ENCODE measurements at regions not wholly inside any gene's neighbourhood (a gene's known extent, or its start where the extent isn't known, plus 50 kb on each side); places are given as distances from the start of the nearest gene placed in this dataset.

DNA sequence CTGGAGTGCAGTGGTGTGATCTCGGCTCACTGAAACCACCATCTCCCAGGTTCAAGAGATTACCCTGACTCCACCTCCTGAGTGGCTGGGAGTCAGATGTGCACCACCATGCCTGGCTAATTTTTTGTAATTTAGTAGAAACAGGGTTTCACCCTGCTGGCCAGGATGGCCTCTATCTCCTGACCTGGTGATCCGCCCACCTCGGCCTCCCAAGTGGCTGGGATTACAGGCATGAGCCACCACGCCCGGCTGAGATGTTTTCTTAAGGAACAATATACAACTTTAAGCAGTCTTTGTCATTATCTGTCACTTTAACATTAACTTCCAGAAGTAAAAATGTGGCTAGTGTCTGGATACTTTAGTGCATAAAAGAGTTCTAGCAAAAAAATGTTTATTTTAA lies 272.6 kb upstream of the FAT3 start:
- TF ChIP-seq ZNF24 (tag by site-specific recombination; IDR thresholded peaks at IDR 0.05) (no peak), ZNF629 (tag by site-specific recombination; IDR thresholded peaks at IDR 0.05) (no peak), SETDB1 (IDR thresholded peaks at IDR 0.05; ENCODE audit: insufficient read length, low read length) (no peak), ZNF48 (tag by site-specific recombination; IDR thresholded peaks at IDR 0.05) (no peak), ZNF768 (tag by site-specific recombination; IDR thresholded peaks at IDR 0.05) (no peak), ZBTB21 (tag by site-specific recombination; IDR thresholded peaks at IDR 0.05) (no peak), SP3 (tag by site-specific recombination; IDR thresholded peaks at IDR 0.05) (no peak), TCF7L2 (IDR thresholded peaks at IDR 0.05; ENCODE audit: borderline replicate concordance, low read depth, low read length) (no peak), KLF10 (tag by site-specific recombination; IDR thresholded peaks at IDR 0.05) (no peak)
- TF ChIP-seq, protein P1, sequence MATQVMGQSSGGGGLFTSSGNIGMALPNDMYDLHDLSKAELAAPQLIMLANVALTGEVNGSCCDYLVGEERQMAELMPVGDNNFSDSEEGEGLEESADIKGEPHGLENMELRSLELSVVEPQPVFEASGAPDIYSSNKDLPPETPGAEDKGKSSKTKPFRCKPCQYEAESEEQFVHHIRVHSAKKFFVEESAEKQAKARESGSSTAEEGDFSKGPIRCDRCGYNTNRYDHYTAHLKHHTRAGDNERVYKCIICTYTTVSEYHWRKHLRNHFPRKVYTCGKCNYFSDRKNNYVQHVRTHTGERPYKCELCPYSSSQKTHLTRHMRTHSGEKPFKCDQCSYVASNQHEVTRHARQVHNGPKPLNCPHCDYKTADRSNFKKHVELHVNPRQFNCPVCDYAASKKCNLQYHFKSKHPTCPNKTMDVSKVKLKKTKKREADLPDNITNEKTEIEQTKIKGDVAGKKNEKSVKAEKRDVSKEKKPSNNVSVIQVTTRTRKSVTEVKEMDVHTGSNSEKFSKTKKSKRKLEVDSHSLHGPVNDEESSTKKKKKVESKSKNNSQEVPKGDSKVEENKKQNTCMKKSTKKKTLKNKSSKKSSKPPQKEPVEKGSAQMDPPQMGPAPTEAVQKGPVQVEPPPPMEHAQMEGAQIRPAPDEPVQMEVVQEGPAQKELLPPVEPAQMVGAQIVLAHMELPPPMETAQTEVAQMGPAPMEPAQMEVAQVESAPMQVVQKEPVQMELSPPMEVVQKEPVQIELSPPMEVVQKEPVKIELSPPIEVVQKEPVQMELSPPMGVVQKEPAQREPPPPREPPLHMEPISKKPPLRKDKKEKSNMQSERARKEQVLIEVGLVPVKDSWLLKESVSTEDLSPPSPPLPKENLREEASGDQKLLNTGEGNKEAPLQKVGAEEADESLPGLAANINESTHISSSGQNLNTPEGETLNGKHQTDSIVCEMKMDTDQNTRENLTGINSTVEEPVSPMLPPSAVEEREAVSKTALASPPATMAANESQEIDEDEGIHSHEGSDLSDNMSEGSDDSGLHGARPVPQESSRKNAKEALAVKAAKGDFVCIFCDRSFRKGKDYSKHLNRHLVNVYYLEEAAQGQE (tag by site-specific recombination; IDR thresholded peaks at IDR 0.05): no peak
- TF ChIP-seq, protein P2, sequence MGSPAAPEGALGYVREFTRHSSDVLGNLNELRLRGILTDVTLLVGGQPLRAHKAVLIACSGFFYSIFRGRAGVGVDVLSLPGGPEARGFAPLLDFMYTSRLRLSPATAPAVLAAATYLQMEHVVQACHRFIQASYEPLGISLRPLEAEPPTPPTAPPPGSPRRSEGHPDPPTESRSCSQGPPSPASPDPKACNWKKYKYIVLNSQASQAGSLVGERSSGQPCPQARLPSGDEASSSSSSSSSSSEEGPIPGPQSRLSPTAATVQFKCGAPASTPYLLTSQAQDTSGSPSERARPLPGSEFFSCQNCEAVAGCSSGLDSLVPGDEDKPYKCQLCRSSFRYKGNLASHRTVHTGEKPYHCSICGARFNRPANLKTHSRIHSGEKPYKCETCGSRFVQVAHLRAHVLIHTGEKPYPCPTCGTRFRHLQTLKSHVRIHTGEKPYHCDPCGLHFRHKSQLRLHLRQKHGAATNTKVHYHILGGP (tag by site-specific recombination; IDR thresholded peaks at IDR 0.05): no peak
- TF ChIP-seq, protein P3, sequence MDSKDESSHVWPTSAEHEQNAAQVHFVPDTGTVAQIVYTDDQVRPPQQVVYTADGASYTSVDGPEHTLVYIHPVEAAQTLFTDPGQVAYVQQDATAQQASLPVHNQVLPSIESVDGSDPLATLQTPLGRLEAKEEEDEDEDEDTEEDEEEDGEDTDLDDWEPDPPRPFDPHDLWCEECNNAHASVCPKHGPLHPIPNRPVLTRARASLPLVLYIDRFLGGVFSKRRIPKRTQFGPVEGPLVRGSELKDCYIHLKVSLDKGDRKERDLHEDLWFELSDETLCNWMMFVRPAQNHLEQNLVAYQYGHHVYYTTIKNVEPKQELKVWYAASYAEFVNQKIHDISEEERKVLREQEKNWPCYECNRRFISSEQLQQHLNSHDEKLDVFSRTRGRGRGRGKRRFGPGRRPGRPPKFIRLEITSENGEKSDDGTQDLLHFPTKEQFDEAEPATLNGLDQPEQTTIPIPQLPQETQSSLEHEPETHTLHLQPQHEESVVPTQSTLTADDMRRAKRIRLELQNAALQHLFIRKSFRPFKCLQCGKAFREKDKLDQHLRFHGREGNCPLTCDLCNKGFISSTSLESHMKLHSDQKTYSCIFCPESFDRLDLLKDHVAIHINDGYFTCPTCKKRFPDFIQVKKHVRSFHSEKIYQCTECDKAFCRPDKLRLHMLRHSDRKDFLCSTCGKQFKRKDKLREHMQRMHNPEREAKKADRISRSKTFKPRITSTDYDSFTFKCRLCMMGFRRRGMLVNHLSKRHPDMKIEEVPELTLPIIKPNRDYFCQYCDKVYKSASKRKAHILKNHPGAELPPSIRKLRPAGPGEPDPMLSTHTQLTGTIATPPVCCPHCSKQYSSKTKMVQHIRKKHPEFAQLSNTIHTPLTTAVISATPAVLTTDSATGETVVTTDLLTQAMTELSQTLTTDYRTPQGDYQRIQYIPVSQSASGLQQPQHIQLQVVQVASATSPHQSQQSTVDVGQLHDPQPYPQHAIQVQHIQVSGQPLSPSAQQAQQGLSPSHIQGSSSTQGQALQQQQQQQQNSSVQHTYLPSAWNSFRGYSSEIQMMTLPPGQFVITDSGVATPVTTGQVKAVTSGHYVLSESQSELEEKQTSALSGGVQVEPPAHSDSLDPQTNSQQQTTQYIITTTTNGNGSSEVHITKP (tag by site-specific recombination; IDR thresholded peaks at IDR 0.05): no peak
- TF ChIP-seq, protein P4, sequence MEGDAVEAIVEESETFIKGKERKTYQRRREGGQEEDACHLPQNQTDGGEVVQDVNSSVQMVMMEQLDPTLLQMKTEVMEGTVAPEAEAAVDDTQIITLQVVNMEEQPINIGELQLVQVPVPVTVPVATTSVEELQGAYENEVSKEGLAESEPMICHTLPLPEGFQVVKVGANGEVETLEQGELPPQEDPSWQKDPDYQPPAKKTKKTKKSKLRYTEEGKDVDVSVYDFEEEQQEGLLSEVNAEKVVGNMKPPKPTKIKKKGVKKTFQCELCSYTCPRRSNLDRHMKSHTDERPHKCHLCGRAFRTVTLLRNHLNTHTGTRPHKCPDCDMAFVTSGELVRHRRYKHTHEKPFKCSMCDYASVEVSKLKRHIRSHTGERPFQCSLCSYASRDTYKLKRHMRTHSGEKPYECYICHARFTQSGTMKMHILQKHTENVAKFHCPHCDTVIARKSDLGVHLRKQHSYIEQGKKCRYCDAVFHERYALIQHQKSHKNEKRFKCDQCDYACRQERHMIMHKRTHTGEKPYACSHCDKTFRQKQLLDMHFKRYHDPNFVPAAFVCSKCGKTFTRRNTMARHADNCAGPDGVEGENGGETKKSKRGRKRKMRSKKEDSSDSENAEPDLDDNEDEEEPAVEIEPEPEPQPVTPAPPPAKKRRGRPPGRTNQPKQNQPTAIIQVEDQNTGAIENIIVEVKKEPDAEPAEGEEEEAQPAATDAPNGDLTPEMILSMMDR (tag by site-specific recombination; IDR thresholded peaks at IDR 0.05): no peak
